MCF 10A (cell line): ENCODE measurements at regions not wholly inside any gene's neighbourhood (a gene's known extent, or its start where the extent isn't known, plus 50 kb on each side); places are given as distances from the start of the nearest gene placed in this dataset.
A peak's percentile ranks its signal among the peaks of the same experiment; 100 is the strongest.

Experiments
- BruUV-seq: library from RNA; stranded (reverse); fragments of 400-500 nt; replicated peaks from 2 replicates; lab custom pipeline; 2021; lab: Mats Ljungman, UMichigan
- CTCF ChIA-PET: fragments of 300-600 bp; sonication (Branson Sonifier 250); formaldehyde crosslinking; extraction: SDS; loops from one replicate; lab custom pipeline; 2021; ENCODE audit warnings: antibody characterized with exemption, inconsistent platforms; lab: Yijun Ruan, JAX
- POLR2A ChIA-PET: fragments of 300-600, 350-650 bp; sonication (Branson Sonifier 250); formaldehyde crosslinking; extraction: SDS; loops from one replicate; lab custom pipeline; 2020; ENCODE audit warnings: antibody characterized with exemption, inconsistent platforms; lab: Yijun Ruan, JAX
- DNase-seq: peaks from one replicate; pipeline ENCODE4 v3.0.0-alpha.2; 2018; ENCODE audit not compliant: unreplicated experiment
- H3K27ac Mint-ChIP-seq: one replicate; pipeline ENCODE4 v1.8.0; 2022; ENCODE audit warnings: mild to moderate bottlenecking, low read depth, mixed read lengths; ENCODE audit not compliant: unreplicated experiment
- H3K27me3 Mint-ChIP-seq: one replicate; pipeline ENCODE4 v1.8.0; 2022; ENCODE audit warnings: mixed read lengths; ENCODE audit not compliant: insufficient read depth, unreplicated experiment
- H3K36me3 Mint-ChIP-seq: one replicate; pipeline ENCODE4 v1.8.0; 2022; ENCODE audit warnings: mild to moderate bottlenecking, moderate library complexity, mixed read lengths; ENCODE audit not compliant: insufficient read depth, unreplicated experiment
- H3K4me1 Mint-ChIP-seq: one replicate; pipeline ENCODE4 v1.8.0; 2022; ENCODE audit warnings: mixed read lengths; ENCODE audit not compliant: insufficient read depth, unreplicated experiment
- H3K4me3 Mint-ChIP-seq: one replicate; pipeline ENCODE4 v1.8.0; 2022; ENCODE audit warnings: mild to moderate bottlenecking, moderate library complexity, mixed read lengths; ENCODE audit not compliant: unreplicated experiment
- H3K9me3 Mint-ChIP-seq: one replicate; pipeline ENCODE4 v1.8.0; 2022; ENCODE audit warnings: mixed read lengths; ENCODE audit not compliant: unreplicated experiment
- intact Hi-C: fragments of 100-400 bp; cut with micrococcal nuclease; formaldehyde crosslinking; loops from 2 replicates; pipeline ENCODE4 v1.14.1; 2022
- TF ChIP-seq, protein P1 (sequence below): fragments of 200-600 bp; IDR thresholded peaks from one replicate; pipeline ENCODE4 v1.8.0; 2022; ENCODE audit warnings: antibody characterized with exemption, mild to moderate bottlenecking; ENCODE audit not compliant: unreplicated experiment

DNA sequence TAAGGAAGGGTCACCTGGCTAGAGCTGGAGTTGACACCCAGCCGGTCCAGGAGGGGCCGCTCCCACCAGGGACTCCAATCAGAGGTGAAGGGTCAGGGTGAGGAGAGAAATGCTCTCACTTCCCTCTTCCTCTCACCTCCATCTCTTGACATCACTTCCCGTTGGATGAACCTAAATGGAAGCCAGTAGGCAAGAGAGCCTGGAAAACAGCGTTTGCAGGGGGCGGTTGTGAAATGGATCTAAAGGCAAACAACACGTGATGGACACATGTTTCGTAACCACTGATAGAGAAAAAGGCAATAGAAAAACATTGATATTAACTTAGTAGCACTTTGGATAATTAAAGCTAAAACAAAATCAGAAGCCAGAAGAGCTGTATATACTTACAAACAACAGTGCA lies 105.6 kb upstream of the FOXA2 start:
- Mint-ChIP-seq H3K4me1 (peaks cover 24% of the 10 kb centered on the region), H3K4me3 (no peak overlapping the region), H3K36me3 (no peaks in the 10 kb centered on the region), H3K27me3 (no peaks in the 10 kb centered on the region), H3K27ac (no peak overlapping the region), H3K9me3 (no peaks in the 10 kb centered on the region)
- ChIA-PET POLR2A (interaction anchor here (0.7 to 4.5 kb wide), 7 partner anchors 9 to 661 kb away, joined by 3 to 28 read pairs (median 4); partner anchors contain the start of gene NXT1), CTCF (interaction anchor here (0.5 to 24.5 kb wide), 39 partner anchors 11 to 1049 kb away, joined by 3 to 549 read pairs (median 6); partner anchors contain the start of genes NXT1 and THBD)
- no TSS peak for BruUV-seq
- intact Hi-C loops, result loop anchor here (2.0 to 10.0 kb wide), 2 partner anchors 361 to 975 kb away; no protein-coding TSS in a partner anchor
- DNase-seq, result no peak
- TF ChIP-seq, protein P1, sequence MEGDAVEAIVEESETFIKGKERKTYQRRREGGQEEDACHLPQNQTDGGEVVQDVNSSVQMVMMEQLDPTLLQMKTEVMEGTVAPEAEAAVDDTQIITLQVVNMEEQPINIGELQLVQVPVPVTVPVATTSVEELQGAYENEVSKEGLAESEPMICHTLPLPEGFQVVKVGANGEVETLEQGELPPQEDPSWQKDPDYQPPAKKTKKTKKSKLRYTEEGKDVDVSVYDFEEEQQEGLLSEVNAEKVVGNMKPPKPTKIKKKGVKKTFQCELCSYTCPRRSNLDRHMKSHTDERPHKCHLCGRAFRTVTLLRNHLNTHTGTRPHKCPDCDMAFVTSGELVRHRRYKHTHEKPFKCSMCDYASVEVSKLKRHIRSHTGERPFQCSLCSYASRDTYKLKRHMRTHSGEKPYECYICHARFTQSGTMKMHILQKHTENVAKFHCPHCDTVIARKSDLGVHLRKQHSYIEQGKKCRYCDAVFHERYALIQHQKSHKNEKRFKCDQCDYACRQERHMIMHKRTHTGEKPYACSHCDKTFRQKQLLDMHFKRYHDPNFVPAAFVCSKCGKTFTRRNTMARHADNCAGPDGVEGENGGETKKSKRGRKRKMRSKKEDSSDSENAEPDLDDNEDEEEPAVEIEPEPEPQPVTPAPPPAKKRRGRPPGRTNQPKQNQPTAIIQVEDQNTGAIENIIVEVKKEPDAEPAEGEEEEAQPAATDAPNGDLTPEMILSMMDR, result no peak

DNA sequence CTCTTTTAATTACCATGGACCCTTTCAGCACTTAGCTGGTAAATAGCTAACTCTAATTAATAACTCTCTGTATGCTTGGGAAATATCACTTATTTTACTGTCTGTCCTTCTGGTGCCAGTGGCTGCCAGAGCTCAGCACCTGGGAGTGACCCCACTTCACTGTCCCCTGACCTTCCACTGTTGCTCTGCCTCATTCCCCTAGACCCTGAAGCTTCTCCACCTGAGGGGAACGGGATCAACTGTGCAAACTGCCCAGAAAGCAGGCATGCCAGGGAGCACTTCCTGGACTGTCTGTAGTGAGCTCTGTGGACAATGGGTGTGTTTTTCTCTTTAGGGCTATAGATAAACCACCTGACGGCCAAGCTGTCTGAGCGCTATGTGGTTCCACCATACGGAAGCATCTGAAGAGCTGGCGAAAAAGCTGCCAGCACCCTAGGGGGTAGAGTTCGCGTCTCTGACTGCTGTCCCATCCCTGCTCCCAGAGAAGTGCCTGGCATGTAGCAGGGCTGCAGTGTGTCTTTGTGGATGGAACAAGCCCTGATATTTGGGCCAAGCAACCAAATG lies 106.3 kb upstream of the FOXA2 start:
- no peak overlapping the region for H3K27ac Mint-ChIP-seq
- no peaks in the 10 kb centered on the region for H3K9me3 Mint-ChIP-seq
- intact Hi-C loops, result loop anchor here (1.0 to 2.0 kb wide), 6 partner anchors 284 to 916 kb away; no protein-coding TSS in a partner anchor
- H3K4me1 Mint-ChIP-seq, result peaks cover 19% of the 10 kb centered on the region
- POLR2A ChIA-PET, result interaction anchor here (0.7 to 4.5 kb wide), 9 partner anchors 10 to 660 kb away, joined by 3 to 28 read pairs (median 4); partner anchors contain the start of gene NXT1
- H3K27me3 Mint-ChIP-seq, result no peaks in the 10 kb centered on the region
- CTCF ChIA-PET, result interaction anchor here (0.5 to 24.5 kb wide), 66 partner anchors 12 to 1050 kb away, joined by 3 to 549 read pairs (median 6); partner anchors contain the start of genes GZF1, NXT1 and THBD
- no TSS peak for BruUV-seq
- no peaks in the 10 kb centered on the region for H3K36me3 Mint-ChIP-seq
- H3K4me3 Mint-ChIP-seq, result no peak overlapping the region
- TF ChIP-seq, protein P1, result no peak
- DNase-seq, result no peak

DNA sequence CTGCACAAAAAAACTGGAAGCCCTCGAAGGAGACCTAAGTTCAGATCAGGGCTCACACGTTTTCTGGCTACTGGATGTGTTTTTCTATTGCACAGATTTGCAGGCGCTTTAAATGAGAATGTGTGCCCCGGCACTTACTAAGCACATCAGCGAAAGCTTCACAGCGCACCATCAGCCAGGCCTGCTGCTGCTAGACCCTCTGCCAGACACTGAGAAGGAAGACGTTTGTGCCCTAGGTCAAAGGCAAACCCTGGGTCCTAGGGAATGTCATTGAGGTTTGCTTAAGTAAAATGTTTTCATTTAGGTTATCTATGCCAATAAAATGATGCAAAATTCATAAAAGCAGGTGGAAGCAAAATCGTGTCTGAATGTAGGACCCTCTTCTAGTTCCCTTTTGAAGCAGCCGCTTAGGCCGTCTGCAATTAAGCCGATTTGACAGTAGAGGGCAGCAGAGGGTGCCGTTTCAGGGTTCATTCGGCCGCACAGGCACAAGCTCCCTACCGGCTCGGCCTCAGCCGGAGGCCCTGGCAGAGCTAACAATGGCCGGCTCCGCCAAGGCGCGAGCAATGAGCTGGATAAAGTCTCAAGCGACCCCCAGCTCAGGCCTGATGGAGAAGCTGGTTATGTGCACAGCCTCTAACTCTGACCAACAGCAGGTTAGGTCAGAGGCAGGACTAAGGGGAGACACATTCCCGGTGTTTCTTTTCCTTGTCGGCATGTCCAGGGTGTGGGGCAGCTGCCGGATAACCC lies 107.2 kb upstream of the FOXA2 start:
- Mint-ChIP-seq H3K36me3 (no peaks in the 10 kb centered on the region), H3K4me1 (peaks cover 13% of the 10 kb centered on the region), H3K27ac (no peak overlapping the region), H3K27me3 (no peaks in the 10 kb centered on the region), H3K4me3 (no peak overlapping the region), H3K9me3 (no peaks in the 10 kb centered on the region)
- ChIA-PET POLR2A (interaction anchor here (0.5 to 4.5 kb wide), 20 partner anchors 9 to 945 kb away, joined by 3 to 28 read pairs (median 3); partner anchors contain the start of gene NXT1), CTCF (interaction anchor here (0.5 to 24.5 kb wide), 125 partner anchors 8 to 1305 kb away, joined by 3 to 549 read pairs (median 4); partner anchors contain the start of genes CD93, GZF1, NAPB and NXT1)
- DNase-seq, result peak; percentile 74
- no TSS peak for BruUV-seq
- intact Hi-C loops, result loop anchor here (1.0 to 2.0 kb wide), 6 partner anchors 283 to 915 kb away; no protein-coding TSS in a partner anchor
- TF ChIP-seq, protein P1, result peak; percentile 94
